GM12878 (cell line): ENCODE measurements at regions not wholly inside any gene's neighbourhood (a gene's known extent, or its start where the extent isn't known, plus 50 kb on each side); places are given as distances from the start of the nearest gene placed in this dataset.

ENCODE experiments used
- ATAC-seq: fragments of 200-7000 bp; cut with Tn5 transposase; 3 replicates; pipeline ENCODE4 v1.9.1; 2020; ENCODE audit warnings: mild to moderate bottlenecking, moderate library complexity
- BruUV-seq: library from RNA; stranded (reverse); fragments of 400-500 nt; replicated peaks from 2 replicates; lab custom pipeline; 2021; lab: Mats Ljungman, UMichigan
- CTCF ChIA-PET: fragments of 300-600 bp; sonication (Branson Sonifier 250); formaldehyde crosslinking; extraction: SDS; loops from one replicate; lab custom pipeline; 2021; ENCODE audit warnings: inconsistent platforms; lab: Yijun Ruan, JAX
- POLR2A ChIA-PET: fragments of 350-600 bp; formaldehyde crosslinking; extraction: SDS; loops from one replicate; lab custom pipeline; 2021; ENCODE audit warnings: inconsistent platforms; lab: Charles Lee
- RAD21 ChIA-PET: fragments of 300-600 bp; sonication (Branson Sonifier 250); formaldehyde crosslinking; loops from one replicate; lab custom pipeline; 2023; ENCODE audit warnings: antibody characterized with exemption; ENCODE audit not compliant: unreplicated experiment; lab: Charles Lee
- SMC1A ChIA-PET: fragments of 300-600 bp; sonication (Branson Sonifier 250); formaldehyde crosslinking; loops from one replicate; lab custom pipeline; 2023; ENCODE audit not compliant: unreplicated experiment, uncharacterized antibody; lab: Charles Lee
- DNase-seq: peaks from one replicate; pipeline ENCODE4 v3.0.0-alpha.2; 2011; ENCODE audit warnings: low read depth, low spot score
- FAIRE-seq: peaks from 3 replicates; lab custom pipeline; 2011; peaks lifted over from hg19 to GRCh38; lab: Jason Lieb, UNC
- H2AFZ ChIP-seq: 2 replicates; pipeline ENCODE4 v1.6.0; 2011; ENCODE audit warnings: low read depth, low read length, control low read depth; ENCODE audit not compliant: control insufficient read depth
- H3K27ac ChIP-seq: 2 replicates; pipeline ENCODE4 v1.5.1; 2011; ENCODE audit warnings: control low read depth; ENCODE audit not compliant: control insufficient read depth, insufficient read depth
- H3K27me3 ChIP-seq, 2 experiments: replicated peaks in 1 of 2; 2 replicates each; pipeline versions ENCODE4 v1.6.0 to v1.6.1; 2011; ENCODE audit warnings: low read length in 1 of 2; ENCODE audit not compliant: control insufficient read depth in 2 of 2, insufficient read depth in 2 of 2
- H3K36me3 ChIP-seq, 2 experiments: 2 replicates each; pipeline ENCODE4 v1.5.1; 2011; ENCODE audit warnings: low read length in 1 of 2; ENCODE audit not compliant: control insufficient read depth in 2 of 2, insufficient read depth in 2 of 2
- H3K4me1 ChIP-seq: 2 replicates; pipeline ENCODE4 v1.6.1; 2011; ENCODE audit warnings: mild to moderate bottlenecking, low read length, moderate library complexity, mixed read lengths; ENCODE audit not compliant: control insufficient read depth, insufficient read depth
- H3K4me2 ChIP-seq: 2 replicates; pipeline ENCODE4 v1.6.0; 2011; ENCODE audit warnings: control low read depth; ENCODE audit not compliant: control insufficient read depth, insufficient read depth
- H3K4me3 ChIP-seq: fragments of 200-600 bp; sonication (generic); 2 replicates; pipeline ENCODE4 v1.5.1; 2016
- H3K79me2 ChIP-seq: 2 replicates; pipeline ENCODE4 v1.6.0; 2011; ENCODE audit warnings: low read length; ENCODE audit not compliant: control insufficient read depth, insufficient read depth
- H3K9ac ChIP-seq: 2 replicates; pipeline ENCODE4 v1.8.0; 2011; ENCODE audit warnings: low read length, control low read depth, mixed read lengths; ENCODE audit not compliant: control insufficient read depth, insufficient read depth
- H3K9me3 ChIP-seq: replicated peaks from 3 replicates; pipeline ENCODE4 v1.5.1; 2011; ENCODE audit warnings: mild to moderate bottlenecking, low read length; ENCODE audit not compliant: control insufficient read depth, insufficient read depth
- H4K20me1 ChIP-seq: 2 replicates; pipeline ENCODE4 v1.6.0; 2011; ENCODE audit not compliant: control insufficient read depth, insufficient read depth
- BMI1 ChIP-seq: fragments of 450-650 bp; IDR thresholded peaks from 2 replicates; pipeline ENCODE4 v1.6.1; 2016; ENCODE audit warnings: mild to moderate bottlenecking, moderate library complexity, borderline replicate concordance
- CREB1 ChIP-seq: IDR thresholded peaks from 2 replicates; pipeline ENCODE4 v1.6.1; 2012; ENCODE audit warnings: low read depth, mild to moderate bottlenecking, inconsistent platforms
- CREM ChIP-seq: IDR thresholded peaks from 2 replicates; pipeline ENCODE4 v1.6.1; 2014; ENCODE audit warnings: antibody characterized with exemption, low read depth
- ETV6 ChIP-seq, 2 experiments: fragments of 450-650 bp in 1 of 2; IDR thresholded peaks in 1 of 2; conservative IDR thresholded peaks in 1 of 2; 2 replicates each; pipeline ENCODE4 v1.6.1; 2014; ENCODE audit warnings: antibody characterized with exemption in 1 of 2, borderline replicate concordance in 1 of 2, low read depth in 1 of 2, mild to moderate bottlenecking in 1 of 2, moderate library complexity in 1 of 2
- FOXK2 ChIP-seq: fragments of 450-650 bp; IDR thresholded peaks from 2 replicates; pipeline ENCODE4 v1.6.1; 2017; ENCODE audit warnings: mild to moderate bottlenecking, moderate library complexity
- HCFC1 ChIP-seq: fragments of 150-350 bp; IDR thresholded peaks from 2 replicates; pipeline ENCODE4 v1.6.1; 2014; ENCODE audit warnings: low read length
- HDAC2 ChIP-seq: fragments of 200-600 bp; sonication (generic); IDR thresholded peaks from 2 replicates; pipeline ENCODE4 v1.6.1; 2017
- JUNB ChIP-seq: IDR thresholded peaks from 2 replicates; pipeline ENCODE4 v1.6.1; 2016; ENCODE audit warnings: antibody characterized with exemption, mild to moderate bottlenecking
- LARP7 ChIP-seq: fragments of 450-650 bp; IDR thresholded peaks from 2 replicates; pipeline ENCODE4 v1.6.1; 2017; ENCODE audit warnings: mild to moderate bottlenecking
- MTA3 ChIP-seq: IDR thresholded peaks from 2 replicates; pipeline ENCODE4 v1.6.1; 2012; ENCODE audit warnings: low read length, inconsistent platforms, borderline replicate concordance
- NFIC ChIP-seq: IDR thresholded peaks from 2 replicates; pipeline ENCODE4 v1.6.1; 2012; ENCODE audit warnings: low read depth, mild to moderate bottlenecking, inconsistent platforms, low read length, moderate library complexity
- NR2F1 ChIP-seq: fragments of 450-650 bp; conservative IDR thresholded peaks from 2 replicates; pipeline ENCODE4 v1.6.1; 2017; ENCODE audit warnings: mild to moderate bottlenecking
- PAX5 ChIP-seq: IDR thresholded peaks from 2 replicates; pipeline ENCODE4 v1.6.1; 2011; ENCODE audit warnings: low read depth, low read length, borderline replicate concordance
- RAD51 ChIP-seq: fragments of 450-650 bp; IDR thresholded peaks from 2 replicates; pipeline ENCODE4 v1.6.1; 2016; ENCODE audit warnings: moderate library complexity, mild to moderate bottlenecking, inconsistent platforms
- RBBP5 ChIP-seq: fragments of 200-600 bp; sonication (generic); conservative IDR thresholded peaks from 2 replicates; pipeline ENCODE4 v1.6.1; 2016
- STAT3 ChIP-seq: IDR thresholded peaks from 2 replicates; pipeline ENCODE4 v1.6.1; 2011; ENCODE audit warnings: low read depth, low read length, improper control_type of control experiment
- TBL1XR1 ChIP-seq: IDR thresholded peaks from 2 replicates; pipeline ENCODE4 v1.6.1; 2012; ENCODE audit warnings: low read depth, low read length, improper control_type of control experiment
- ZNF384 ChIP-seq: IDR thresholded peaks from 2 replicates; pipeline ENCODE4 v1.6.1; 2012; ENCODE audit warnings: low read depth, mild to moderate bottlenecking, low read length, improper control_type of control experiment, borderline replicate concordance
- ZNF622 ChIP-seq: fragments of 450-650 bp; IDR thresholded peaks from 2 replicates; pipeline ENCODE4 v1.6.1; 2017; ENCODE audit warnings: mild to moderate bottlenecking, inconsistent platforms
- WGBS: methylation state at CpG from one replicate; pipeline ENCODE4 v1.1.6; 2016; ENCODE audit warnings: low lambda C conversion rate; ENCODE audit not compliant: insufficient replicate concordance, insufficient coverage; ENCODE audit errors: missing lambda C conversion rate; 5-methylcytosine and 5-hydroxymethylcytosine counted together
- in situ Hi-C: fragments of 300-500 bp; cut with MboI; formaldehyde crosslinking; loops from 9 replicates; pipeline ENCODE4 v1.14.3; 2018; ENCODE audit warnings: mixed read lengths
- intact Hi-C: fragments of 100-400 bp; cut with micrococcal nuclease; formaldehyde crosslinking; loops from one replicate; pipeline ENCODE4 v1.14.2; 2022; ENCODE audit not compliant: unreplicated experiment
- TF ChIP-seq, protein P1 (sequence below): IDR thresholded peaks from 2 replicates; pipeline ENCODE4 v1.6.1; 2011; ENCODE audit warnings: borderline replicate concordance, low read depth, mild to moderate bottlenecking, moderate library complexity, mixed read lengths, low read length; ENCODE audit not compliant: insufficient read depth; ENCODE audit errors: extremely low read length

- no peak for TF ChIP-seq NR2F1
- no peak for TF ChIP-seq ZNF622
- TF ChIP-seq, protein P1, sequence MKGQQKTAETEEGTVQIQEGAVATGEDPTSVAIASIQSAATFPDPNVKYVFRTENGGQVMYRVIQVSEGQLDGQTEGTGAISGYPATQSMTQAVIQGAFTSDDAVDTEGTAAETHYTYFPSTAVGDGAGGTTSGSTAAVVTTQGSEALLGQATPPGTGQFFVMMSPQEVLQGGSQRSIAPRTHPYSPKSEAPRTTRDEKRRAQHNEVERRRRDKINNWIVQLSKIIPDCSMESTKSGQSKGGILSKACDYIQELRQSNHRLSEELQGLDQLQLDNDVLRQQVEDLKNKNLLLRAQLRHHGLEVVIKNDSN, result no peak
- no peak for TF ChIP-seq TBL1XR1
- no peak for TF ChIP-seq CREB1
- no peak for TF ChIP-seq HDAC2
- TF ChIP-seq RBBP5, result no peak
- no peaks in the 10 kb centered on the region for H3K36me3 ChIP-seq
- H4K20me1 ChIP-seq, result no peaks in the 10 kb centered on the region
- no peaks in the 10 kb centered on the region for H3K79me2 ChIP-seq
- intact Hi-C loops (no loop called here), in situ Hi-C loops (no loop called here)
- no peak for ATAC-seq
- DNase-seq, result no peak
- BruUV-seq, result no TSS peak
- H3K9me3 ChIP-seq, result no peaks in the 10 kb centered on the region
- no peaks in the 10 kb centered on the region for H3K4me1 ChIP-seq
- ChIA-PET SMC1A (no interaction called here), POLR2A (no interaction called here), RAD21 (no interaction called here), CTCF (no interaction called here)
- H3K4me2 ChIP-seq, result no peak overlapping the region
- H3K27ac ChIP-seq, result no peak overlapping the region
- H3K4me3 ChIP-seq, result no peak overlapping the region
- H3K9ac ChIP-seq, result no peak overlapping the region
- no peak for FAIRE-seq
- H2AFZ ChIP-seq, result no peak overlapping the region
- H3K27me3 ChIP-seq, result no peaks in the 10 kb centered on the region
- WGBS, result 0% methylated on average over 1 of the region's 1 CpG
These were observed 330.1 kb upstream of the GRID2 start for GRCh38 chr4:91973479-91974153.

- Histone ChIP-seq H3K4me1 (no peaks in the 10 kb centered on the region), H3K36me3 (no peaks in the 10 kb centered on the region), H2AFZ (no peak overlapping the region), H3K27ac (no peak overlapping the region), H3K9me3 (no peaks in the 10 kb centered on the region), H3K9ac (no peak overlapping the region), H3K27me3 (no peaks in the 10 kb centered on the region), H4K20me1 (no peaks in the 10 kb centered on the region), H3K79me2 (no peaks in the 10 kb centered on the region), H3K4me2 (no peak overlapping the region), H3K4me3 (no peak overlapping the region)
- POLR2A ChIA-PET, result no interaction called here
- intact Hi-C loops (no loop called here), in situ Hi-C loops (no loop called here)
- CTCF ChIA-PET, result no interaction called here
- FAIRE-seq (no peak), ATAC-seq (no peak), DNase-seq (no peak)
- 45% methylated on average over 5 of the region's 5 CpGs for WGBS
- RAD21 ChIA-PET, result no interaction called here
- SMC1A ChIA-PET, result no interaction called here
- no TSS peak for BruUV-seq
- TF ChIP-seq RAD51 (no peak), TBL1XR1 (no peak), LARP7 (no peak), FOXK2 (no peak), JUNB (no peak), STAT3 (no peak), PAX5 (no peak), MTA3 (no peak), CREM (no peak), ZNF384 (no peak), HCFC1 (no peak), BMI1 (no peak), NFIC (no peak), ETV6 (conservative IDR thresholded peaks at IDR 0.05 in 1 of 2, IDR thresholded peaks at IDR 0.05 in 1 of 2; ENCODE audit: borderline replicate concordance in 1 of 2, low read depth in 1 of 2) (no peak)
These were observed 319.3 kb upstream of the GRID2 start for GRCh38 chr4:91984466-91984865.
